ENCODE measurements at regions not wholly inside any gene's neighbourhood (a gene's known extent, or its start where the extent isn't known, plus 50 kb on each side); places are given as distances from the start of the nearest gene placed in this dataset.

- POLR2A ChIA-PET: no interaction called here
- DNase-seq (ENCODE audit: extremely low spot score): no peak
- CTCF ChIA-PET: no interaction called here
Observed at GRCh38 chr16:13780406-13781168, 139.4 kb upstream of the ERCC4 start.

GRCh38 chr16:13781169-13781564 is 138.8 kb upstream of the ERCC4 start:
- ChIA-PET CTCF (no interaction called here), POLR2A (no interaction called here)
- TF ChIP-seq BHLHE40 (IDR thresholded peaks at IDR 0.05; ENCODE audit: borderline replicate concordance): no peak
- no peak for TF ChIP-seq HDGF (IDR thresholded peaks at IDR 0.05; ENCODE audit: borderline replicate concordance)
- TF ChIP-seq SP1 (IDR thresholded peaks at IDR 0.05): no peak
- no peak for TF ChIP-seq TARDBP (IDR thresholded peaks at IDR 0.05)
- TF ChIP-seq CTBP1 (IDR thresholded peaks at IDR 0.05; ENCODE audit: borderline replicate concordance): no peak
- TF ChIP-seq ARNT (IDR thresholded peaks at IDR 0.05): no peak
- no peak for TF ChIP-seq FOXM1 (IDR thresholded peaks at IDR 0.05; ENCODE audit: borderline replicate concordance)
- TF ChIP-seq ELF4 (IDR thresholded peaks at IDR 0.05): no peak
- no peak for TF ChIP-seq ZNF384 (IDR thresholded peaks at IDR 0.05)
- no peak for TF ChIP-seq PKNOX1 (IDR thresholded peaks at IDR 0.05)
- TF ChIP-seq NFRKB (IDR thresholded peaks at IDR 0.05): no peak
- TF ChIP-seq FOXK2 (IDR thresholded peaks at IDR 0.05): no peak
- TF ChIP-seq L3MBTL2 (conservative IDR thresholded peaks at IDR 0.05): no peak
- no peak for TF ChIP-seq FOXA1 (IDR thresholded peaks at IDR 0.05)
- no peak for TF ChIP-seq LEF1 (IDR thresholded peaks at IDR 0.05; ENCODE audit: borderline replicate concordance)
- TF ChIP-seq SUZ12 (IDR thresholded peaks at IDR 0.05): no peak
- DNase-seq (ENCODE audit: extremely low spot score): no peak

More at GRCh38 chr16:13780406-13781168, 139.4 kb upstream of the ERCC4 start:
- TF ChIP-seq NFRKB (IDR thresholded peaks at IDR 0.05): no peak

- ChIA-PET POLR2A (no interaction called here), CTCF (no interaction called here)
- DNase-seq (ENCODE audit: extremely low spot score): no peak
- TF ChIP-seq ARNT (IDR thresholded peaks at IDR 0.05) (no peak), SP1 (IDR thresholded peaks at IDR 0.05) (no peak), PKNOX1 (IDR thresholded peaks at IDR 0.05) (no peak), BHLHE40 (IDR thresholded peaks at IDR 0.05; ENCODE audit: borderline replicate concordance) (no peak), CTBP1 (IDR thresholded peaks at IDR 0.05; ENCODE audit: borderline replicate concordance) (no peak), LEF1 (IDR thresholded peaks at IDR 0.05; ENCODE audit: borderline replicate concordance) (no peak)
Observed at GRCh38 chr16:13781575-13782338, 138.2 kb upstream of the ERCC4 start.

GRCh38 chr16:13791095-13791494 is 128.9 kb upstream of the ERCC4 start:
- ChIA-PET CTCF (no interaction called here), POLR2A (no interaction called here)
- no peak for DNase-seq (ENCODE audit: extremely low spot score)
- TF ChIP-seq ELF4 (IDR thresholded peaks at IDR 0.05) (no peak), SP1 (IDR thresholded peaks at IDR 0.05) (no peak), ARNT (IDR thresholded peaks at IDR 0.05) (no peak), FOXK2 (IDR thresholded peaks at IDR 0.05) (no peak), TARDBP (IDR thresholded peaks at IDR 0.05) (no peak)

- DNase-seq (ENCODE audit: extremely low spot score): no peak
Observed at GRCh38 chr16:13793841-13794409, 126.0 kb upstream of the ERCC4 start.

More at GRCh38 chr16:13793841-13794409, 126.0 kb upstream of the ERCC4 start:
- POLR2A ChIA-PET: no interaction called here
- CTCF ChIA-PET: no interaction called here
- TF ChIP-seq ZNF384 (IDR thresholded peaks at IDR 0.05): no peak
- no peak for TF ChIP-seq L3MBTL2 (conservative IDR thresholded peaks at IDR 0.05)
- TF ChIP-seq NFRKB (IDR thresholded peaks at IDR 0.05): no peak
- no peak for TF ChIP-seq FOXM1 (IDR thresholded peaks at IDR 0.05; ENCODE audit: borderline replicate concordance)
- no peak for TF ChIP-seq SP1 (IDR thresholded peaks at IDR 0.05)
- no peak for TF ChIP-seq PKNOX1 (IDR thresholded peaks at IDR 0.05)
- no peak for TF ChIP-seq FOXK2 (IDR thresholded peaks at IDR 0.05)
- no peak for TF ChIP-seq LEF1 (IDR thresholded peaks at IDR 0.05; ENCODE audit: borderline replicate concordance)
- no peak for TF ChIP-seq BHLHE40 (IDR thresholded peaks at IDR 0.05; ENCODE audit: borderline replicate concordance)
- no peak for TF ChIP-seq SUZ12 (IDR thresholded peaks at IDR 0.05)
- TF ChIP-seq FOXA1 (IDR thresholded peaks at IDR 0.05): no peak
- no peak for TF ChIP-seq TARDBP (IDR thresholded peaks at IDR 0.05)
- TF ChIP-seq CTBP1 (IDR thresholded peaks at IDR 0.05; ENCODE audit: borderline replicate concordance): no peak
- TF ChIP-seq ARNT (IDR thresholded peaks at IDR 0.05): no peak
- TF ChIP-seq ELF4 (IDR thresholded peaks at IDR 0.05): no peak
- TF ChIP-seq HDGF (IDR thresholded peaks at IDR 0.05; ENCODE audit: borderline replicate concordance): no peak

Measured in HEK293T (cell line).